Pulmonary artery endothelial cell (primary cell): ENCODE measurements at regions not wholly inside any gene's neighbourhood (a gene's known extent, or its start where the extent isn't known, plus 50 kb on each side); places are given as distances from the start of the nearest gene placed in this dataset.

Experiments
- DNase-seq: peaks from one replicate; pipeline ENCODE4 v3.0.0-alpha.2; 2011; ENCODE audit warnings: low read depth, low spot score

DNA sequence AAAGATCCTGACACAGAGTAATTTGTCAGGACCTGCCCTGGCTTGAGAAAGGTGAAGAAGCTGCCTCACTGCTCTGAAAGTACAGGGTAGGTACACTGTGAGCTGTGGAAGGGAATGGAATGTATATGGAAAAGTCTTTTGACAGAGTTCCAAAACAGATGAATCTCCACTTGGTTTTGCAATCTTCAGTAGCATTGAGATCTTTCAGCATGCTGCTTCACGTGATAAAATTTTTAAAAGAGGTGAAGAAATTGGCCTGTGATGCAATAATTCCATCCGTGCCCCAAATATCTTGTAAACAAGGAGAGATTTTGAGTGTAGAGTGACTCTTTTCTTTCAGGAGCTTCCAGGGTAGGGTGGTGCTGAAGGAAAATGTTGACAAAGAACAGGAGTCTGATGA, 123.1 kb downstream of the OSR1 start:
- DNase-seq = no peak

- DNase-seq = no peak
Measured at GRCh38 chr2:19232312-19232711, 126.1 kb downstream of the OSR1 start.

DNA sequence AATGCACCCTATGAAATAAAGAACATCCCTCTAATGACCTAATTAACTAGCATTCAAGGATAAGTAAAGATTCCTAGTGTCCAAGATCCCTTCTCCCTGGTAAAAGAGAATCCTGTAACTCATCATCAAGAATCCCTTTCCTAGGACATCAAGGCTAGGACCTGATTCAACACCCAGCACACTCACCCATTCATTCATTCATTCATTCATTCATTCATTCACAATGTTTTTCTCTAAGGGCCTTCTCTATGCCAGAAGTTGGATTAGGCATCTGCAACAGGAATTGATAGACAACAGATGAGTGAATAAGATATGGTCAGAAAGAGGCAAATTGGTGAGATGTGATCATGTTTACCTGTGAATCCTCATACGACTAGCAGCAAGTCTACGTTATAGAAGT, 126.8 kb downstream of the OSR1 start:
- no peak for DNase-seq

GRCh38 chr2:19230626-19231025, 127.8 kb downstream of the OSR1 start:
- no peak for DNase-seq

DNA sequence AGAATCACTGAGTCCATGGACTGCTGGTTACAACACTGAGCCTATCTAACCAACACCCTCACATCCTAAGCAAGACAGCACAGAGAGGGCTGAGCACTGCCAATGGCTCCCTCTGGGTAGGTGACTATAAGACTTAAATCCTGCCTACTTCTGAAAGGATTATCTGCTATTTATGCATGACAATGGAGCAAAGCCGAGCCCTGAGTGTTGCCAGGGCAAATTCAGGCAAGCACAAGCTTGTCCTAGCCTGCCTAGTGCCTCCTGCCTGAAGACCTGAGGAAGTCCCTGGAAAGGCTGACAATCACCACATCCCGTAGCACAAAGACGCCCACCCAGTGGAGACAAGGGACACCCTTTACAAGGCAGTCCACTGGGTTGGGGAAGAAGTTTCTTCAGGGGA, 129.7 kb downstream of the OSR1 start:
- no peak for DNase-seq

GRCh38 chr2:19228181-19228593, 130.2 kb downstream of the OSR1 start:
- DNase-seq = no peak

GRCh38 chr2:19226871-19227270, 131.6 kb downstream of the OSR1 start:
- no peak for DNase-seq

- DNase-seq = no peak
Measured at GRCh38 chr2:19226386-19226785, 132.0 kb downstream of the OSR1 start.

GRCh38 chr2:19225931-19226330, 132.5 kb downstream of the OSR1 start:
- DNase-seq = no peak

- no peak for DNase-seq
Measured at GRCh38 chr2:19225126-19225525, 133.3 kb downstream of the OSR1 start.

DNA sequence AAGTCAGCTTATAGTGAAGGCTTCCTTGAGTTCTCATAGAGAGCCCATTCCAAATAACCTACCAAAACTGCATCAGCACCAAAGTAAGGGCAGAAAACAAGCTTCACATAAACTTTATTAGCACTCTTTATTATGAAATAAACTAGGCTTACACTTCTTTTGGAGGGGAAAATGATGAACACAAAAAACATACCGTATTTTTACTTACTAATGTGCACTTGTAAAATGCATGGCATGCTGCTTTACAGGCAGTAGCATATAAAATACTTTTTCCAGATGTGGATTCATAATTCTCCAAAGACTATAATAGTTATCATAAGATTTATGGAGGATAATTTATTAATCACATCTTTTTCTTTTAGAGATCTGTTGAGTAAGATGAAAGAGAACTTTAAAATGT, 133.9 kb downstream of the OSR1 start:
- DNase-seq = no peak

GRCh38 chr2:19224011-19224410, 134.4 kb downstream of the OSR1 start:
- no peak for DNase-seq

- DNase-seq = no peak
Measured at GRCh38 chr2:19219060-19219459, 139.4 kb downstream of the OSR1 start.

DNA sequence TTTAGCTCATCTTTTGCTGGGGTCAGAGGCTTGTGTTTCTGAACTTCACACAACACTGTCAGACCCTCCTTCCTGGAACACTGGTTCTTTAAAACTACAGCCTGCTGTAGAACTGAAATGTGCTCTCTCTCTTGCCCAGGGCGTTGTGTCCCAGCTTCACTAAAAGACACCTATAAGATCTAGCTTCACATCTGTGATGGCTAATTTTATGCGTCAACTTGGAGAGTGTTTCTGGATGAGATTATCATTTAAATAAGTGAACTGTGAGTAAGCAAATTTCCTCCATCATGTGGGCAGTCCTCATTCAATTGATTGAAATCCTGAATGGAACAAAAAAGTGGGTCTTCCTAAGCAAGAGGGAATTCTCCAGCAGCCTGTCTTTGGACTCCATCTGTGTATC, 140.3 kb downstream of the OSR1 start:
- no peak for DNase-seq

- DNase-seq = no peak
Measured at GRCh38 chr2:19216676-19217602, 141.5 kb downstream of the OSR1 start.

- no peak for DNase-seq
Measured at GRCh38 chr2:19216238-19216637, 142.2 kb downstream of the OSR1 start.

- no peak for DNase-seq
Measured at GRCh38 chr2:19214682-19215391, 143.6 kb downstream of the OSR1 start.

DNA sequence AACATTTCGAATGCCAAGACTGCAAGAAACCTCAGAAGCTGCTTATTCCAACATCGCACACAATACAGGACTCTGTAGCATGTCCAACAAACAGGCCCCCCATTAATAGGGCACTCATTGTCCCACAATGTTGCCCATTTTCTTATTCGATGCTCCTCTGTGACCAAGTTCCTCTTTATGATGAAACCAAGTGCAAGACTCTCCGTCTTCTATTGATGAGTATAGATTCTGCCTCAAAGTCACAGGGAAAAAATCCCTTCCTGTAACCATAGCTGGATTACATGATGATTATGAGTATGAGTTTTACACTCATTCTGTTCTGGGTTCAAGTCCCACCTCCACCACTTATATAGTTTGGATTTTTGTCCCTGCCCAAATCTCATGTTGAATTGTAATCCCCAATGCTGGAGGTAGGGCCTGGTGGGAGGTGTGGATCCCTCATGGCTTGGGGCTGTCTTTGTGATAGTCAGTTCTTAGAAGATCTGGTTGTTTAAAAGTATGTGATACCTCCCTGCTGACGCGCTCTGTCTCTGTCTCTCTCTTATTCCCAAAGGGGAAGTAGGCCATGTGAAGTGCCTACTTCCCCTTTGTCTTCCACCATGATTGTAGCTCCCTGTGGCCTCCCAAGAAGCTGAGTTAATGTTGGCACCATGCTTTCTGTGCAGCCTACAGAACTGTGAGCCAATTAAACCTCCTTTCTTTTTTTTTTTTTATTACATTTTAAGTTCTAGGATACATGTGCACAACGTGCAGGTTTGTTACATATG, 148.7 kb downstream of the OSR1 start:
- DNase-seq = no peak

GRCh38 chr2:19208479-19209199, 149.8 kb downstream of the OSR1 start:
- DNase-seq = no peak

DNA sequence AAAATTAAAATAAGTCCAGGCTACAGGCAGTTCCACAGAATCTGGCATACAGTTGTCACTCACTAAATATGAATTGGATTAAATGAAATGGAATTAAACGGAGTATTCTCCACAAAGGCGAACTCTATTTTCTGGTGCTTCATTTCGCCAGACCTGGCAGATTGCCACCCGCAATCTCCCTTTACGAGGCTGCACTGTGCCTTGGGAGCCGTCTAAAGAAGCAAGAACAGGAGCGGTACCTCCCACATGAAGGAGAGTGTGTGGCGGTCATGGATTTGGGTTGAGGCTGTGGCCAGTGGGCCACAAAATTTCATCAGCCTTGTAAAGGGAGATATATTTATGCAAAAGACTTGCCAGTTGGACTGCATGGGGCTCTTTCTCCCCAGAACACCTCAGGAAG, 151.0 kb downstream of the OSR1 start:
- DNase-seq = no peak

- no peak for DNase-seq
Measured at GRCh38 chr2:19205983-19206533, 152.4 kb downstream of the OSR1 start.
